ENCODE measurements at regions not wholly inside any gene's neighbourhood (a gene's known extent, or its start where the extent isn't known, plus 50 kb on each side); places are given as distances from the start of the nearest gene placed in this dataset.
"Not testable (repeated sequence)": the region's sequence is repeated elsewhere in the genome, so short reads cannot be mapped to it uniquely, and the experiment has no call there.

GRCh38 chr4:178003098-178003657 lies 560.9 kb upstream of the AGA start:
- 88 to 89% methylated on average over 5 of the region's 5 CpGs for WGBS, 2 donors
- no peak overlapping the region for H3K4me3 ChIP-seq (replicated peaks in 1 of 3)
- H3K27ac ChIP-seq: no peak overlapping the region
- no peaks in the 10 kb centered on the region for H3K9me3 ChIP-seq
- no peak for DNase-seq
- TF ChIP-seq POLR2A (IDR thresholded peaks at IDR 0.05) (no peak), CTCF (IDR thresholded peaks at IDR 0.05) (no peak)
- no peaks in the 10 kb centered on the region for H3K36me3 ChIP-seq
- no peaks in the 10 kb centered on the region for H3K27me3 ChIP-seq
- intact Hi-C loops (cut with DNase I): no loop called here
- H3K4me1 ChIP-seq: no peaks in the 10 kb centered on the region

GRCh38 chr4:178010596-178010995 lies 568.4 kb upstream of the AGA start:
- intact Hi-C loops (cut with DNase I): no loop called here
- Histone ChIP-seq H3K27ac (no peak overlapping the region), H3K4me1 (no peaks in the 10 kb centered on the region), H3K27me3 (no peaks in the 10 kb centered on the region), H3K9me3 (no peaks in the 10 kb centered on the region), H3K36me3 (no peaks in the 10 kb centered on the region), H3K4me3 (replicated peaks in 1 of 3) (no peak overlapping the region)
- TF ChIP-seq POLR2A (IDR thresholded peaks at IDR 0.05) (no peak), CTCF (IDR thresholded peaks at IDR 0.05) (no peak)
- 73% methylated on average over 3 of the region's 3 CpGs for WGBS, 2 donors
- no peak for DNase-seq

- intact Hi-C loops (cut with DNase I); DNase-seq; H3K27me3 ChIP-seq: not testable (repeated sequence)
These were observed 572.8 kb upstream of the AGA start for GRCh38 chr4:178015046-178015445.

GRCh38 chr4:178026999-178027398 lies 584.8 kb upstream of the AGA start:
- Histone ChIP-seq H3K9me3 (no peaks in the 10 kb centered on the region), H3K27me3 (no peaks in the 10 kb centered on the region), H3K27ac (no peak overlapping the region), H3K4me1 (no peaks in the 10 kb centered on the region), H3K4me3 (replicated peaks in 1 of 3) (no peak overlapping the region), H3K36me3 (no peaks in the 10 kb centered on the region)
- intact Hi-C loops (cut with DNase I): no loop called here
- TF ChIP-seq CTCF (IDR thresholded peaks at IDR 0.05) (no peak), POLR2A (IDR thresholded peaks at IDR 0.05) (no peak)
- DNase-seq: no peak
- WGBS, 2 donors: 63 to 70% methylated on average over 3 of the region's 3 CpGs

More at GRCh38 chr4:178015046-178015445, 572.8 kb upstream of the AGA start:
- 94 to 95% methylated on average over 27 of the region's 27 CpGs for WGBS, 2 donors
- H3K36me3 ChIP-seq; H3K9me3 ChIP-seq; H3K4me3 ChIP-seq (replicated peaks in 1 of 3); H3K4me1 ChIP-seq; H3K27ac ChIP-seq: not testable (repeated sequence)

GRCh38 chr4:178027796-178028195 lies 585.6 kb upstream of the AGA start:
- H3K36me3 ChIP-seq: no peaks in the 10 kb centered on the region
- DNase-seq: no peak
- no peak overlapping the region for H3K4me3 ChIP-seq (replicated peaks in 1 of 3)
- intact Hi-C loops (cut with DNase I): no loop called here
- TF ChIP-seq POLR2A (IDR thresholded peaks at IDR 0.05): no peak
- no peak for TF ChIP-seq CTCF (IDR thresholded peaks at IDR 0.05)
- no peaks in the 10 kb centered on the region for H3K27me3 ChIP-seq
- no peak overlapping the region for H3K27ac ChIP-seq
- no peaks in the 10 kb centered on the region for H3K4me1 ChIP-seq
- no peaks in the 10 kb centered on the region for H3K9me3 ChIP-seq
- WGBS, 2 donors: 78 to 80% methylated on average over 3 of the region's 3 CpGs

GRCh38 chr4:178028481-178028880 lies 586.2 kb upstream of the AGA start:
- Histone ChIP-seq H3K27me3 (no peaks in the 10 kb centered on the region), H3K4me3 (replicated peaks in 1 of 3) (no peak overlapping the region), H3K27ac (no peak overlapping the region), H3K4me1 (no peaks in the 10 kb centered on the region), H3K36me3 (no peaks in the 10 kb centered on the region), H3K9me3 (no peaks in the 10 kb centered on the region)
- WGBS, 2 donors: 72 to 73% methylated on average over 2 of the region's 2 CpGs
- no peak for DNase-seq
- no peak for TF ChIP-seq CTCF (IDR thresholded peaks at IDR 0.05)
- no peak for TF ChIP-seq POLR2A (IDR thresholded peaks at IDR 0.05)
- intact Hi-C loops (cut with DNase I): no loop called here
